Body of pancreas (tissue), 4 donors: ENCODE measurements at regions not wholly inside any gene's neighbourhood (a gene's known extent, or its start where the extent isn't known, plus 50 kb on each side); places are given as distances from the start of the nearest gene placed in this dataset.

ENCODE experiments used
- ATAC-seq: fragments of 150-250 bp; one replicate; pipeline ENCODE4 v1.9.1; 2016
- DNase-seq, 4 donors: peaks; one replicate each; pipeline ENCODE4 v3.0.0-alpha.2; 2019
- H3K27ac ChIP-seq, 4 donors: fragments of 200-600 bp; sonication (generic); 1 replicate in 3 of 4; 2 replicates in 1 of 4; pipeline versions ENCODE4 v1.5.1 to v1.6.1; 2016 to 2019; ENCODE audit warnings: mild to moderate bottlenecking in 1 of 4, mixed read lengths in 1 of 4, moderate library complexity in 1 of 4
- H3K27me3 ChIP-seq, 2 donors: fragments of 200-600 bp; sonication (generic); one replicate each; pipeline ENCODE4 v1.6.0; 2016; ENCODE audit warnings: mild to moderate bottlenecking in 1 of 2
- H3K36me3 ChIP-seq, 2 donors: fragments of 200-600 bp; sonication (generic); replicated peaks in 1 of 2; 2 replicates each; pipeline ENCODE4 v1.5.1; 2016; ENCODE audit warnings: low read depth in 2 of 2; ENCODE audit not compliant: insufficient read depth in 1 of 2
- H3K4me1 ChIP-seq: fragments of 200-600 bp; sonication (generic); one replicate; pipeline ENCODE4 v1.6.0; 2016
- H3K4me3 ChIP-seq, 2 donors: fragments of 200-600 bp; sonication (generic); 1 replicate in 1 of 2; 2 replicates in 1 of 2; pipeline ENCODE4 v1.5.1; 2016 to 2019
- H3K9me3 ChIP-seq, 3 donors: fragments of 200-600 bp; sonication (generic); 1 replicate in 2 of 3; 2 replicates in 1 of 3; pipeline ENCODE4 v1.5.1; 2016
- CTCF ChIP-seq, 7 experiments: fragments of 450-650 bp in 4 of 7; fragments of 200-600 bp in 3 of 7; sonication (generic) in 3 of 7; IDR thresholded peaks; one replicate each; pipeline ENCODE4 v1.5.1; 2016 to 2019; ENCODE audit warnings: antibody characterized with exemption in 7 of 7
- POLR2A ChIP-seq, 3 donors: fragments of 450-650 bp; IDR thresholded peaks; one replicate each; pipeline ENCODE4 v1.6.1; 2016; ENCODE audit warnings: antibody characterized with exemption in 3 of 3, mild to moderate bottlenecking in 2 of 3
- WGBS, 2 donors: methylation state at CpG; one replicate each; pipeline ENCODE4 v1.1.5; 2017; 5-methylcytosine and 5-hydroxymethylcytosine counted together
- intact Hi-C: fragments of 100-400 bp; cut with DNase I; formaldehyde crosslinking; loops from one replicate; pipeline ENCODE4 v1.15.1; 2023

GRCh38 chr12:124715121-124715990, 147.9 kb upstream of the NCOR2 start:
- Histone ChIP-seq H3K4me1 (no peaks in the 10 kb centered on the region), H3K27ac (no peak overlapping the region), H3K27me3 (no peaks in the 10 kb centered on the region), H3K9me3 (no peaks in the 10 kb centered on the region), H3K36me3 (no peaks in the 10 kb centered on the region), H3K4me3 (no peak overlapping the region)
- no peak for DNase-seq
- TF ChIP-seq POLR2A (IDR thresholded peaks at IDR 0.05) (no peak), CTCF (IDR thresholded peaks at IDR 0.05) (no peak)
- WGBS, 2 donors, result 69 to 77% methylated on average over 14 to 15 of the region's 15 CpGs
- intact Hi-C loops, result no loop called here
- ATAC-seq, result no peak

GRCh38 chr12:124713436-124714082, 146.1 kb upstream of the NCOR2 start:
- Histone ChIP-seq H3K4me1 (no peaks in the 10 kb centered on the region), H3K27ac (peak overlapping the region; percentile 42 to 78 (median 62)), H3K27me3 (no peaks in the 10 kb centered on the region), H3K4me3 (no peak overlapping the region), H3K9me3 (no peaks in the 10 kb centered on the region), H3K36me3 (no peaks in the 10 kb centered on the region)
- DNase-seq (peak in 1 of 4 donors; percentile 69), ATAC-seq (peak; percentile 63)
- intact Hi-C loops, result no loop called here
- 50 to 56% methylated on average over 12 to 17 of the region's 17 CpGs for WGBS, 2 donors
- TF ChIP-seq POLR2A (IDR thresholded peaks at IDR 0.05) (peak in 2 of 3 donors; percentile 18 to 22), CTCF (IDR thresholded peaks at IDR 0.05) (no peak)

GRCh38 chr12:124713041-124713435, 145.6 kb upstream of the NCOR2 start:
- Histone ChIP-seq H3K27me3 (no peaks in the 10 kb centered on the region), H3K9me3 (no peaks in the 10 kb centered on the region), H3K4me3 (no peak overlapping the region), H3K4me1 (no peaks in the 10 kb centered on the region), H3K36me3 (no peaks in the 10 kb centered on the region), H3K27ac (peak overlapping the region; percentile 42 to 78 (median 62))
- no peak for TF ChIP-seq CTCF (IDR thresholded peaks at IDR 0.05)
- peak in 1 of 3 donors; percentile 28 for TF ChIP-seq POLR2A (IDR thresholded peaks at IDR 0.05)
- peak; percentile 23 for ATAC-seq
- intact Hi-C loops, result no loop called here
- 71 to 72% methylated on average over 13 to 14 of the region's 14 CpGs for WGBS, 2 donors
- peak in 1 of 4 donors; percentile 73 for DNase-seq

GRCh38 chr12:124711344-124711743, 143.9 kb upstream of the NCOR2 start:
- intact Hi-C loops, result no loop called here
- Histone ChIP-seq H3K9me3 (no peaks in the 10 kb centered on the region), H3K4me1 (no peaks in the 10 kb centered on the region), H3K27ac (no peak overlapping the region), H3K36me3 (no peaks in the 10 kb centered on the region), H3K4me3 (no peak overlapping the region), H3K27me3 (no peaks in the 10 kb centered on the region)
- TF ChIP-seq CTCF (IDR thresholded peaks at IDR 0.05) (no peak), POLR2A (IDR thresholded peaks at IDR 0.05) (no peak)
- ATAC-seq (no peak), DNase-seq (no peak)
- WGBS, 2 donors, result 62 to 67% methylated on average over 11 of the region's 11 CpGs
